IMR-90 (cell line): ENCODE measurements at regions not wholly inside any gene's neighbourhood (a gene's known extent, or its start where the extent isn't known, plus 50 kb on each side); places are given as distances from the start of the nearest gene placed in this dataset.

ENCODE experiments used
- ATAC-seq: fragments of 200-7000 bp; cut with Tn5 transposase; 2 replicates; pipeline ENCODE4 v1.9.1; 2020; ENCODE audit warnings: low read depth, mild to moderate bottlenecking, moderate library complexity
- BruUV-seq: library from RNA; stranded (reverse); fragments of 400-500 nt; replicated peaks from 2 replicates; lab custom pipeline; 2021; lab: Mats Ljungman, UMichigan
- CTCF ChIA-PET: fragments of 300-600 bp; formaldehyde crosslinking; extraction: SDS; loops from one replicate; lab custom pipeline; 2021; ENCODE audit warnings: antibody characterized with exemption; lab: Yijun Ruan, JAX
- POLR2A ChIA-PET: fragments of 300-600 bp; sonication (Branson Sonifier 250); formaldehyde crosslinking; loops from one replicate; lab custom pipeline; 2022; ENCODE audit warnings: antibody characterized with exemption; ENCODE audit not compliant: unreplicated experiment; lab: Charles Lee
- DNase-seq: peaks from one replicate; pipeline ENCODE4 v3.0.0; 2013
- H2AFZ ChIP-seq: replicated peaks from 2 replicates; pipeline ENCODE3; 2013; ENCODE audit warnings: low read length, mild to moderate bottlenecking; ENCODE audit not compliant: poor library complexity
- H2AK5ac ChIP-seq: 2 replicates; pipeline ENCODE4 v1.6.1; 2013; ENCODE audit warnings: low read depth, low read length, inconsistent platforms
- H2AK9ac ChIP-seq: replicated peaks from 2 replicates; pipeline ENCODE3; 2013; ENCODE audit warnings: mild to moderate bottlenecking, low read depth, low read length, moderate library complexity; ENCODE audit not compliant: poor library complexity
- H2BK120ac ChIP-seq: 2 replicates; pipeline ENCODE4 v1.6.1; 2013; ENCODE audit warnings: low read depth, low read length, inconsistent platforms
- H2BK15ac ChIP-seq: 3 replicates; pipeline ENCODE4 v1.6.1; 2013; ENCODE audit warnings: low read depth, low read length, inconsistent platforms
- H2BK20ac ChIP-seq: 2 replicates; pipeline ENCODE4 v1.6.1; 2013; ENCODE audit warnings: low read depth, mild to moderate bottlenecking, inconsistent platforms, low read length, moderate library complexity
- H2BK5ac ChIP-seq: 2 replicates; pipeline ENCODE4 v1.6.1; 2013; ENCODE audit warnings: mild to moderate bottlenecking, low read depth, low read length, inconsistent platforms; ENCODE audit not compliant: poor library complexity, severe bottlenecking
- H3K14ac ChIP-seq: replicated peaks from 2 replicates; pipeline ENCODE4 v1.6.1; 2013; ENCODE audit warnings: low read depth, low read length, inconsistent platforms
- H3K18ac ChIP-seq: 2 replicates; pipeline ENCODE4 v1.6.1; 2013; ENCODE audit warnings: low read depth, low read length, control low read depth
- H3K23ac ChIP-seq: 2 replicates; pipeline ENCODE4 v1.6.1; 2013; ENCODE audit warnings: low read depth, low read length, inconsistent platforms
- H3K27ac ChIP-seq: 2 replicates; pipeline ENCODE4 v1.5.1; 2013; ENCODE audit warnings: mild to moderate bottlenecking, control low read depth, low read length; ENCODE audit not compliant: insufficient read depth
- H3K27me3 ChIP-seq: 2 replicates; pipeline ENCODE4 v1.6.1; 2013; ENCODE audit warnings: low read length; ENCODE audit not compliant: control insufficient read depth, insufficient read depth
- H3K36me3 ChIP-seq: 2 replicates; pipeline ENCODE4 v1.6.1; 2013; ENCODE audit warnings: low read length, mixed read lengths; ENCODE audit not compliant: control insufficient read depth, insufficient read depth
- H3K4ac ChIP-seq: 2 replicates; pipeline ENCODE4 v1.6.1; 2013; ENCODE audit warnings: low read depth, low read length, inconsistent platforms
- H3K4me1 ChIP-seq: 2 replicates; pipeline ENCODE4 v1.6.1; 2013; ENCODE audit warnings: low read length, mixed read lengths; ENCODE audit not compliant: control insufficient read depth, insufficient read depth
- H3K4me2 ChIP-seq: 2 replicates; pipeline ENCODE4 v1.6.1; 2013; ENCODE audit warnings: low read depth, mild to moderate bottlenecking, control low read depth, low read length, moderate library complexity
- H3K4me3 ChIP-seq: 2 replicates; pipeline ENCODE4 v1.5.1; 2013; ENCODE audit warnings: low read depth, mild to moderate bottlenecking, control low read depth, low read length, moderate library complexity; ENCODE audit not compliant: insufficient read depth
- H3K56ac ChIP-seq: 2 replicates; pipeline ENCODE4 v1.6.1; 2013; ENCODE audit warnings: low read length, inconsistent platforms; ENCODE audit not compliant: insufficient read depth; ENCODE audit errors: extremely low read depth
- H3K79me1 ChIP-seq, 2 experiments: 2 replicates each; pipeline ENCODE4 v1.6.1; 2013; ENCODE audit warnings: low read length in 2 of 2, inconsistent platforms in 1 of 2, low read depth in 1 of 2
- H3K9ac ChIP-seq: 2 replicates; pipeline ENCODE4 v1.6.1; 2013; ENCODE audit warnings: low read depth, low read length, control low read depth
- H3K9me1 ChIP-seq: 2 replicates; pipeline ENCODE4 v1.6.1; 2013; ENCODE audit warnings: low read length, inconsistent platforms; ENCODE audit not compliant: insufficient read depth
- H3K9me3 ChIP-seq: 2 replicates; pipeline ENCODE4 v1.6.1; 2013; ENCODE audit warnings: low read length; ENCODE audit not compliant: control insufficient read depth, insufficient read depth
- H4K20me1 ChIP-seq: 2 replicates; pipeline ENCODE4 v1.6.1; 2013; ENCODE audit warnings: low read length, inconsistent platforms; ENCODE audit not compliant: insufficient read depth
- H4K5ac ChIP-seq: 2 replicates; pipeline ENCODE4 v1.6.1; 2013; ENCODE audit warnings: mild to moderate bottlenecking, low read depth, low read length, control low read depth
- H4K8ac ChIP-seq, 2 experiments: 2 replicates each; pipeline ENCODE4 v1.6.1; 2013; ENCODE audit warnings: low read depth in 2 of 2, low read length in 2 of 2, control low read depth in 1 of 2, inconsistent platforms in 1 of 2
- H4K91ac ChIP-seq: 2 replicates; pipeline ENCODE4 v1.6.1; 2013; ENCODE audit warnings: low read depth, low read length, inconsistent platforms; ENCODE audit not compliant: insufficient read depth
- ELK1 ChIP-seq: fragments of 150-350 bp; IDR thresholded peaks from 2 replicates; pipeline ENCODE4 v1.6.1; 2016; ENCODE audit warnings: low read depth, mild to moderate bottlenecking, low read length, moderate library complexity, borderline replicate concordance
- FOS ChIP-seq: fragments of 150-350 bp; IDR thresholded peaks from 2 replicates; pipeline ENCODE4 v1.6.1; 2016; ENCODE audit warnings: low read depth, low read length
- MAZ ChIP-seq: IDR thresholded peaks from 2 replicates; pipeline ENCODE4 v1.6.1; 2012; ENCODE audit warnings: low read depth, mild to moderate bottlenecking, low read length, improper control_type of control experiment, moderate library complexity, borderline replicate concordance
- MXI1 ChIP-seq: IDR thresholded peaks from 2 replicates; pipeline ENCODE4 v1.6.1; 2012; ENCODE audit warnings: low read depth, mild to moderate bottlenecking, low read length, moderate library complexity, borderline replicate concordance
- WGBS, 2 experiments: methylation state at CpG; one replicate each; pipeline versions ENCODE4 v1.1.5 to v1.1.7; 2013; ENCODE audit warnings: missing lambda C conversion rate in 2 of 2; ENCODE audit not compliant: insufficient read length in 1 of 2; ENCODE audit errors: extremely low coverage in 2 of 2; 5-methylcytosine and 5-hydroxymethylcytosine counted together
- dilution Hi-C: fragments of 300-500 bp; cut with HindIII; formaldehyde crosslinking; loops from one replicate; pipeline ENCODE4 v1.14.3; 2018; ENCODE audit warnings: low sequenced_read_pairs; ENCODE audit not compliant: unreplicated experiment
- in situ Hi-C: fragments of 300-500 bp; cut with MboI; formaldehyde crosslinking; loops from 3 replicates; pipeline ENCODE4 v1.14.3; 2019; ENCODE audit warnings: low sequenced_read_pairs, inconsistent platforms, mixed read lengths
- intact Hi-C: fragments of 100-400 bp; cut with micrococcal nuclease; formaldehyde crosslinking; loops from 2 replicates; pipeline ENCODE4 v1.10.0; 2022

- H3K9me3 ChIP-seq: no peaks in the 10 kb centered on the region
- no peak overlapping the region for H2AFZ ChIP-seq
- H2BK20ac ChIP-seq: no peak overlapping the region
- H3K79me1 ChIP-seq: no peaks in the 10 kb centered on the region
- CTCF ChIA-PET: interaction anchor here (0.6 kb wide), 1 partner anchor 22 kb away, joined by 3 read pairs; no protein-coding TSS in a partner anchor
- WGBS, 2 experiments: no CpG with 5 or more reads among the region's 3 CpGs
- H3K4me1 ChIP-seq: no peaks in the 10 kb centered on the region
- H2AK5ac ChIP-seq: no peak overlapping the region
- DNase-seq (no peak), ATAC-seq (no peak)
- H3K4me3 ChIP-seq: no peak overlapping the region
- H2BK15ac ChIP-seq: no peak overlapping the region
- no peak overlapping the region for H4K8ac ChIP-seq
- TF ChIP-seq MXI1 (no peak), ELK1 (no peak), FOS (no peak), MAZ (no peak)
- no peak overlapping the region for H4K5ac ChIP-seq
- BruUV-seq: no TSS peak
- no peak overlapping the region for H2BK120ac ChIP-seq
- POLR2A ChIA-PET: no interaction called here
- in situ Hi-C loops (no loop called here), dilution Hi-C loops (no loop called here), intact Hi-C loops (no loop called here)
- H3K56ac ChIP-seq: no peak overlapping the region
- no peak overlapping the region for H4K91ac ChIP-seq
- H3K4me2 ChIP-seq: no peak overlapping the region
- 0 out of 2 replicates have a peak, but pooled peaks cover 3% of the 10 kb centered on the region for H3K9me1 ChIP-seq
- no peaks in the 10 kb centered on the region for H3K36me3 ChIP-seq
- H3K14ac ChIP-seq: no peak overlapping the region
- H3K27ac ChIP-seq: no peak overlapping the region
- H3K23ac ChIP-seq: no peak overlapping the region
- H4K20me1 ChIP-seq: no peaks in the 10 kb centered on the region
- H3K4ac ChIP-seq: no peak overlapping the region
- no peak overlapping the region for H2BK5ac ChIP-seq
- H3K27me3 ChIP-seq: no peaks in the 10 kb centered on the region
- H3K9ac ChIP-seq: no peak overlapping the region
- no peak overlapping the region for H2AK9ac ChIP-seq
- no peak overlapping the region for H3K18ac ChIP-seq
Measured at GRCh38 chr1:193631306-193631705, 444.9 kb upstream of the B3GALT2 start.
